Inflammatory macrophage (primary cell): ENCODE measurements at regions not wholly inside any gene's neighbourhood (a gene's known extent, or its start where the extent isn't known, plus 50 kb on each side); places are given as distances from the start of the nearest gene placed in this dataset.

ENCODE experiments used
- DNase-seq, 2 donors: peaks; one replicate each; pipeline ENCODE4 v3.0.0-alpha.2; 2020 to 2022

DNA sequence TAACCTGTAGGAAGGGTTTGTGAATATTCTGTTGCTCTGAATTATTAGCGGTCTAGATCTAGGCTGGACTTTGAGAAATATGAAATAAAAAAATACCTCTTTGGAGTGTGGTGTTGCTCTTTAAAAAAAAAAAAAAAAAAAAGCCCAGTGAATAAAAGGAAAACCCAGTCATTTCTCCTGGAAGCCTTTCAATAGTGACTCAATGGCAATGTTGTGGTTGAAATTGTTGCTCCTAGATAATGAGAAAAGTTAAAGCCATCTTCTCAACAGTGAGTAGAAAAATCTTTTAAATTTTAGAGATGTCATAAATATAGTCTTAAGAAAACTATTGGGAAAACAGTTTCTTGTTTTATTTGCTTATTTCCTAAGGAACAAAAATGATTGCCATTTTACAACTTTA lies 135.3 kb downstream of the RFC3 start:
- DNase-seq = no peak

DNA sequence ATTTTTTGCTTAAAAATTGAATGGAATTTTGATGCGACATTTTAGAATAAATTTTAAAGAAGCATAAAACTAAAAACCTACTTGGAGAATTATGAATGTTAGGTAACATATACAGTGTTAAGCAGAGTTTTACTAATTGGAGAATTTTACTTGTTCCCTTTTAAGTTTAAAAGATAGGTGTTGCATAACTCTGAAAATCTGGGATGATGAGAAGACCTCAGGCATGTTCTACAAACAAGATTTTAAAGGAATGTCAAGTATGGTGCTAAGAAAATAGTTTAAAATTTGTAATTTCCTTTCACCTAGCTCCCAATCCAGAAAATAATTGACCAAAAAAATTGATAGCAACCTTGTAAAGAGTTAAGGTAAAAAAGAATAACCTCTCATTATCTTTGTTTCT lies 135.8 kb downstream of the RFC3 start:
- no peak for DNase-seq

DNA sequence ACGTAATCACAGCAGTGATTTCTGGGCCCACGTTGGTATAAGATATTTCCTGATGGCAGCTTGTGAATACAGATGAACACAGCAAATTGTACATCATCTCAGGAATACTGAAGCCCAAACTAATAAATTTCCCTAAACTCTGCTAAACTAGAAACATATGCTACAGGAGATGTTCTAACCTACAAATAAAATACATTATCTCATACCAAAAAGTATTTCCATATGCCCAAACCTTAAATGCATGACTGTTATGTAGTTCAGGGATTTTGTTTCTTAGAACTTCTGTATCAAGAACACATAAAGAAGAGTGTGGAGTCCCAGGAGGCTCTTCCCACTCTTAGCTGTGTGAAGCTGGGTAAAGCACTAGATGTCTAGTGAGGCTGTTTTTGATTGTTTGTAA lies 138.4 kb downstream of the RFC3 start:
- DNase-seq = no peak

DNA sequence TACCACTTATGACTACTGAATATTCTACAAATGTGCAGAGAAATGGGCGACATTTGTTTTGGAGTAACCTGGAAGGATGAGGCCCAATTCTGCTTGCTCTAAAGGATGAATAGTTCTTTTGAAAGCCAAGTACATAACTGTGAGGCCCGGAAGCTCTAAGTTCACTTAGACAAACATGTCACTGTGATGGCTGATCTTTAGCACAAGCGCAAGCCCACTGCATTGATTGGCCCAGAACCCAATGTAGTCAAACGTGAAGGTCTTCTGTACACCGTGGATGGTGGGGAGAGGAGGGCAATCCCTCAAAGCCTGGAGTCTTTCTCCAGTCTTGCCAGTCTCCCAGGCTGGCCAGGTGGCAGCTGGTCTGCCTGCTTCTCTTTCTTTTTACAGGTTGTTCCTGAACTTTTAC lies 139.6 kb downstream of the RFC3 start:
- no peak for DNase-seq

DNA sequence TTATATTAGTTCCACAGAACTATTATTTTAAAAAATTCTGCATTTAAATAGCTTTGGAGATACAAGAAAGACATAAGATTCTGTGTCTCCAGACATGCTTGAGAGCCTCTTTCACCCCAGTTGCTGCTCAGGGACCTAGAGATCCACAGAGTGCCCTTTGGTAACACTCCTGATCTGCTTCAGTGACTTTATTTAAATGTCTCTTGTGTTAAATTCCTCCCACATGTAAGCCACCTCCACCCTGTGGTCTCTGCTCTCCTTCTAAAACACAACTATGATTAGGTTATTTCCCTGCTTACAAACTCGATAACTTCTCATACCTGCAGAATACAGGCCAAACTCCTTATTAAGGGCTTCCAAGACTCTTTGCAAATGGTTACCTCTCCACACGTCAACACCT lies 141.0 kb downstream of the RFC3 start:
- no peak for DNase-seq

DNA sequence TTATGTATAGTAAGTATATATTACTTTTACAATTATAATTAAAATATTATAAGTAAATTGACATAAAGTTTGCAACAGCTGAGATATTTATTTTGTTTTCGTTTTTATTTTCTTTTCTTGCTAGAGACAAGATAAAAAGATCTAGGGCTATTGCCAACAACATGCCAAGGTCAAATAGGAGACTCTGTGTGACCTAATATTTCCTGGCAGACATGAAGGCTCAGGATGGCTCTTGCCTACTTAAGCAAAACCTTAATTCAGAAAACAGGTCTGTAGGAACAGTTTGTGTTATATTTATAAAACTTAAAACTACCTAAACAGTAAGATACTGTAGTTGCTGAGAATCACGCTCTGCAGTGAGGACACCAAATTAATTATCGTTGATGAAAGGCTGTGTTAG lies 145.2 kb downstream of the RFC3 start:
- no peak for DNase-seq

DNA sequence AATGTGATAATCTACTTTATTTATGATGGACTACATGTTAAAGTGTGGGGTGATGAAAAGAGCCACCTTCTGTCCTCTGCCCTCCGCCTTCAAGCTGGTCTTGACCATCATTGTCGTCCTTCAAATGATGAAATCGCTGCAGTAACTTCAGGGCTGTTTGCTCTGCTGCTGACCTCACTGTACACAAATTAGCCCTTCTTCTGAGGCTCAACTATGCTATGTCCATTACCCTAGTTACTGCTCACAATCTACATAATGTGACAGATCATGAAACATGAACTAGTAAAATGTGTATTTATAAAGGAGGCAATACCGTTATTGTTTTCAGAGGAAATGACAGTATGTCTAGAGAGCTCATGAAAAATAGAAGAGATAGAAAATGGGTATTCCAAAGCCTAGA lies 145.9 kb downstream of the RFC3 start:
- no peak for DNase-seq

DNA sequence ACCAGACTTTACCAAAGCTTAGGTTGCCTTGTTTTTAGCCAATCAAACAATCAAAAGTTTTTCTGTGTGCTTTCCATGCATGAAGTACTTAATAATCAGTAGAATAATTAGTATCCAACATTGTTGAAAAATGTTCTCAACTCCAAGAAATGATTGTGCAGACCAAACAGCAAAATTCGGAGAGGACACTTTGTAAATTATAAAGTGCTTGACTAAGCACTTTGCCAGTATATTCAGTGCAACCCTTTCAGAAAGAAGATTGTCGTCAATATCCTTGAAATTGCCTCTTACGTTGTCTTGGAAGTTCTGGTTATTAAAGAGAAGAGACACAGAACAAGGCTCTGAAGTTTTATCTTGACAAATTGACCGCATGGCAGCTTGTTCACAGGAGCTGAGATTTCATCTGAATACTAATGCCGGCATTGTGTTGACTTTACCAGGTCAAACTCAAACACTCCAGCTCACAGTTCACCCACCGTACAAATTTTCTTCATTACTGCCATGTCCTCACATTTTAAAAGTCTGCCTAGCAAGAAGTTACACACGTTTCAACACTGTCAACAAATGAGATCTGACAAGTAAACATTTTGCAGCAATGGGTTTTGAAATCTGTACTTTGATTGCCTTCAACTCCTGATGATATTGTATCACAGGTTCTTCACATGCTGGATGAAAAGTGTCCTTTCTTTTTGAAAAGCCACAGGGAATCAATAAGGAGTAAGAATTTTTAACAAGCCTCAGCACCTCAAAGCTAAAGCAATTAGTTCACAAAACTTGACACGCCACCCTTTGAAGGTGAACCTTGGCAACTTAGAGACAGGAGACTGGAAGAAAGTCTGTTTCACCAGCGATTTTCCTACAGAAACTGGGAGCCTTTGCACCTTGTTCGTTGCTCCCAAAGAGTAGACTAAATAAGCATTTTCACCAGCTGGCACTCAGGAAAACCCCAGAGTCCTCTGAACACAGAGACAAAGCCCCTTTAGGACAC lies 150.9 kb downstream of the RFC3 start:
- no peak for DNase-seq

DNA sequence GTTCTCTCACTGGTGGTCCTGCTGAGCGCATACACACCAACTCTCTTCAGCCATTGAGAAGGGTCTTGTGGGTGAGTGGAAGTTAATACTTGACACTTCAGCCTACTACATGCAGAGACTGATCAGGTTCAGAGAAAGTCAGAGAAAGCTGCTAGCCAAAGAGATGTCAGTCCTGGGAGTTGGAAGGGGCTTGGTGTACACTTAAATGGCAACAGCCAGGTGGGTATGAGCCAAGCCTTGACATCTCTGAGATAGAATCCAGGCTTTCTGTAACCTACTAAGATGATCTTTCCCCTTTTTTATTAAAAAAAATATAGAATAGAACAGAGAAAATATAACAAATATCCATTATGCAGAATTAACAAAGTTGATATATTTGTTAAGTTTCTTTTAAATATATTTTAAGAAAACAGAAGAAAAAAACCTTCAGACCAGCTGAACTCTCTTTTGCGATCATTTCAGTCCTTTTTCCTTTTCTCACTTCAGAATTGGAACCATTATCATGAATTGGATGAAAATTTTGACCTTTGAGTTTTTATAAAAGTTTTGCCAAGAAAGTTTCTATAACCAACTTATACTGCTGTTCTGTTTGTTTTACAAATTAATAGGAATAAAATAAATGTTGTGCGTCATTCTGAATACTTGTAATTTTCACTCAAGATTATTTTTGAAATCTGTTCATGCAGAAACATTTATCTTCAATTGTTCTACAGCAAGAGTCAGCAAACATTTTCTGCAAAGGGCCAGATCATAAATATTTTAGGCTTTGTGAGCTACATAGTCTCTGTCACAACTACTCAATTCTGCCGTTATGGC lies 153.0 kb downstream of the RFC3 start:
- DNase-seq = no peak

DNA sequence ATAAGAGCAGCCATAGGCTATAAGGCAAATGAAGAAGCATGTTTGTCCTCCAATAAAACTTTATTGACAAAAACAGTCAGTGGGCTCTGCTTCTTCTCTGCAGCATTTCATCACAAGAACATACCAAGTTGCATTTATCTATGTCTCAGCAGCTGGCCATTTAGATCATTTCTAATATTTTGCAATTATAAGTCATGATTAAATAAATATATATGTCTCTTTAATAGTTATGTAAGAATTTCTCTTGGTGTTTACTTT lies 153.5 kb downstream of the RFC3 start:
- DNase-seq = no peak

DNA sequence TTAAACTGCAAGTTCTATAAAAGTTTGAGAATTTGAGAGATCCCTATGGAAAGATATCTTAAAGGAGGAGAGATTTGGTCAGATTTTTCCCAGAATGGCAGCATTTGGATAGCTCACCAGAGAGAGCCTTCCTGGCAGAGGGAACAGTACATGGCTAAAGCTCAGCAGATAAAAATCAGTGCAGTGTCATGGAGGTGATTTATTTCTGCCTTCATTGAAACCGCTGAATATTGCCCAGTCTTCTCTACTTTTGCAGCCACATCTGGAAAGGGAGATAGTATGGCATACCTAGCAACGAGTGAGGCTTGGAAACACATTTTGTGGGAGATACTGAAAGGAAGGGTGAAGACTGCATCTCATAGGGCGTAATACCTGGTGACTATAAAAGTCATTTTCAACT lies 155.2 kb downstream of the RFC3 start:
- no peak for DNase-seq

DNA sequence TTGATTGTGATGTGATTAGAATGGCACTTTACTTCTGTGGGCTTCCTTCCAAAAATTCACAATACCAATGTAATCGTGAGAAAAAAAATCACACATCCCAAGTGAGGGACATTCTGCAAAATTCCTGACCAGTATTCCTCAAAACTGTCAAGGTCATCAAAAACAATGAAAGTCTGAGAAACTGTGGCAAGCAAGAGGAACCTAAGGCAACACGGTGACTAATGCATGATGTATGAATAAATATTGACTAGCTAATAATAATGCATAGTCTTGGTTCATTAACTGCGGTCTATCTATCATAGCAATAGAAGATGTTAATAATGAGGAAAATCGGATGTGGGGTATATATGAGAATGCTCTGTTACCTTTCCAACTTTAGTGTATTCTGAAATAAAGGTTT lies 159.0 kb downstream of the RFC3 start:
- DNase-seq = no peak

DNA sequence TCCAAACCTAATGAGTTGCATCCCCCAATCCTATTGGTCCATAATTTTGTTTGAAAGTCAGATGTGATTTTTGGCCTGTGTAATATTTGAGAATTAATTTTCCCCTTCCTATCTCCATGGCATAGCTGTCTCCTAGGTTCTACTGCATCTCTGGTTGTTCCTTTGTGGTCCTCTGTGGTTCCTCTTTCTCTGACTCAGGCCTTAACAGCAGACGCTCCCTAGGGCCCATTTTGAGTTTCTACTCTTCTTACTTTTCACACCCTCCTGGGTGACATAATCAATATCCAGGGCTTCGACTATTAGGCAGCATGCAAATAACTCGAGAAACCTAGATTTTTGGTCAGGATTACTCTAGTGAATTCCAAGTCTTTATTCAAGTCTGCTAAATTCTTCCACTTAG lies 160.7 kb downstream of the RFC3 start:
- no peak for DNase-seq

DNA sequence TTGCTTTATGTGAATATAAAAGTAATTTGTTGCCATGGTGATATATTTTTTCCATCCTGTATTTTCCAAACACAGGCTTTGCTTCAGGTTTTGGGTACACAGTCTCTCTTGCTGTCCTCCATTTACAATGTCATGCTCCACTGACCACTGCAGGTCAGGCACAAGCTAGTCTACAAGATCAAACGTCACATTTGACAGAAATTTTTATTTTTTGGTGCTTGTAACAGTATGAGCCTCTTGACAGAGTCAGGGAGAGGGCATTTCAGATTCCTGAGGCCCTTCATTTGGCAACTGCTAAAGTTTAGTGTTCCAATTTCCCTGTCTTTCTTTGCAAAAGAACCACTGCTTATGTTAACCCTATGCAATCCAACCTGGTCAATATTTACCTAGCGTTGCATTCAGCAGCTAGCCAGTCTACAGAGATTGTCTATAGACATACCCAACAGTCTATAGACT lies 175.0 kb downstream of the RFC3 start:
- DNase-seq = no peak

DNA sequence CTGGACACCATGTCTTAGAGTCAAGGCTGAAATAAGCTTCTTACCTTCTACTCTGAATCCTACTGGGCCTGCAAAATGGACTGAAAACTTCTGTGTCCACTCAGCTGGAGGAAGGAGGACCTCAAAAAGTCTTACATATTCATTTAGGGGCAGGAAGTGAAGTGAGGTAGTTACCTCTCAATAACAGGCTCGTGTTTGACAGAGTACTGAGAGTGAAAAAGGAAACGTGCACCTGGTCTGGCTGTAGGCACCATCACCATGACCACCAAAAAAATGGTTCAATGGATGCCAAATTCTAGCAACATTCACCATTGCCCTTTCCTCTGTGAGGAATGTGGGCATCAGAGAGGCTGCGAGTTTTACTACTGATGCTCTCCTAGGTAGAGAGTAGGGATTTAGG lies 176.2 kb downstream of the RFC3 start:
- DNase-seq = no peak

DNA sequence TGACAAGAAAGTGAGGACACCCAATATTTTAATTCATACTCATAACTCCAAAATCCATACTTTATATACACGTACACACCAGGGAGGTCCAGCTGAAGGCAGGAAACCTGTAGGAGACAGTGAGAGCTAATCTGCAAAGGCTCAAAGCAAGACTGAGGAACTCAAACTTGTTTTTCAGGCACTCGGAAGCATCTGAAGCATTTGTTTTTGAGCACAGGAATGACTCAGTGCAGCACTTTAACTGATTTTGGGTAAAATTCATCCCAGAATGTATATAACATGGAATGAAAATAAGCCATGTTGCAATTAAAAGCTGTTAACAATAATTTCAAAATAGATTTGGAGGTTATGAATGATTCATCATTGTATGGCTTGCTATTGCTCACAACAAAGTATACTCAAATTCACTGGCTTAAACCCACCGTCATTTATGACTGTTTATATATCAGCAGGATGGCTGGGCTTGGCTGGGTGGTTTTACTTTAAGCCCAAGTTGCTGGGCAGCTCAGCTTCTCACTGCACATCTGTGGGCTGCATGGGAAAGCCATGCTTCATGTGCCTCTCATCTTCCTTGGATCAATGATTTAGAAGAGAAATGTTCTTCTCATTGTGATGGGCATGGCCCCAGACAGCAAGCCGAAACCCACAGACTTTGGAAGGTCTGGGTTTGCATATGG lies 177.0 kb downstream of the RFC3 start:
- no peak for DNase-seq

DNA sequence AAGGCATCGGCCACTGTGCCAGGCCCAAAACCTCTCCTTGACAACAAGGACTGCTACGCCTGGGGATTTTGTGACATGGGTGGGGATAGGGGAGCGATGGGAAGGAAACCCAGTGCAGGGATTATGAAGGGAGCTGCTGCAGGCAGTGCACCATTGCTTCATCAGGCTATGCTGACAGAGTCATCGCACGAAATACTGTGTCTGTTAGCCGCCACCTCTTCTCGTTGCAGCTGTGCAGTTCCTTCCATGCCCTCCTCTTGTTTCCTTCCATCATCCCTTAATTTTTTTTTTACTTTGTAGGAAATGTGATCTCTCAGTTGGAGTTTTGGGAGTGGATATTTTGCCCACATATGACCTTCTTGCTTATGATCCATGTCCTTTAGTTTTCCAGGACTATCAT lies 178.7 kb downstream of the RFC3 start:
- no peak for DNase-seq

DNA sequence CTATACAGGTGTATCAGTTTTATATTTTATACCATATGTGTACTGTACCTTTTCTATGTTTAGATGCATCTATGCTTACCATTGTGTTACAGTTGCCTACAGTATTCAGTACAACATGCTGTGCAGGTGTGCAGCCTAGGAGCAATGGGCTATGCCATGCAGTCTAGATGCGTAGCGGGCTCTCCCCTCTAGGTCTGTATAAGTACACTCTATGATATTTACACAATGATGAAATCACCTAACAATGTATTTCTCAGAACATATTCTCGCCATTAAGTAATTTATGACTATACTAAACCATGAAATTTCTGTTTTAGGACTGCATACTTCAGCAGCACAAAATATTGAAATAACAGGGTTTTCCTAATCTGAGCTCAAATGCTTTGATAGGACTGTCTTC lies 179.6 kb downstream of the RFC3 start:
- DNase-seq = no peak

DNA sequence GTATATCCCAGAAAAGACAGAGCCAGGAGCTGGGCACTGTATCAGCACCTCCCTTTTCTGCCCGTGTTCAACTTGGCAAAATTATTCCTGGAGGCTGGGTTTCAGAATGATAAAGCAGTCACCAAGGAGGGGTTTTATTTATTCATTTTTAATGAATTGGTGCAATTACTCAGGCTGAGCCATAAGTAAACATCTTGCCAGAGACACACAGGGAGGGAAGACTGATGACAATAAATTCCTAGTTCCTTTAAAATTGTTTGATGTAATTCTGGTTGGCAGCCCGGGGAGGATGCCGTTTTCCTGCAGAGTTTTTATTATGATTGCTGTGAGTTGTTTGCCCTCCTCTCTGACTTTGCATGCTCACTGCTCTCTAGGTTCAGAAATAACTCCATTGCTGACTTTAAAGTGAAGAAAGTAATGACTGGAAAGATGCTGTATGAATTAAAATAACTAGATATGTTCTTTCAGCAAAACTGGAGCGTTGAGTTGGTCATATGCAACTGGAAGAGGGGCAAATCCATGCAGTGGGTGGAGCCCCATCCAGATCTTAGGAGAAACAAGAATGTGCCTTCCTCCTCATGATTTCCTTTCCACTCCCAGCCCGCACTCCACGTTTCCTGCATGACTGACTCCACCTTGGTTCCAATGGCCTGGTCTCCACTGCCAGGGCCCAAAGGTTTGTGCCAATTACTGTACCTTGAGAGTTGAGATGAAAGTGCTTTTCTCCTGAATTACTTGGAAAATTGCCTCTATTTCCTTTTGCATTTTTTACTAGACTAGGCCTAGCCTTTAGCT lies 182.1 kb downstream of the RFC3 start:
- no peak for DNase-seq

DNA sequence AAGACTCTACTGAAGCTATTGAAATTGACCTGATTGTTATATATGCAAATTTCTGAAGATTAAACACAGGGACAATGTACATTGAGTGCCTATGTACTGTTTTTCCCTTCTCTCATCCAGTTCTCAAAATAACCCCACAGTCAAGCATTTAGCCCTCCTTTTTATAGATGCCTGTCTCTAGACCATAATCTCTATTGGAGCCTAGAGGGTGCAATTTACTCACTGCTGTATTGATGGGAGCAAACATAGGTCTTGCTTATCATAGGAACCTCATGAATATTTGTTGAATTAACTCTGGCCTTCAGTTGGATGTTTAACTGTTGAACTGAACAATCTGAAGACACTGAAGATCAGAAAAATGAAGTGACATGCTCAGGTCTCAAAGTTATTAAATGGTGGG lies 183.0 kb downstream of the RFC3 start:
- DNase-seq = no peak

DNA sequence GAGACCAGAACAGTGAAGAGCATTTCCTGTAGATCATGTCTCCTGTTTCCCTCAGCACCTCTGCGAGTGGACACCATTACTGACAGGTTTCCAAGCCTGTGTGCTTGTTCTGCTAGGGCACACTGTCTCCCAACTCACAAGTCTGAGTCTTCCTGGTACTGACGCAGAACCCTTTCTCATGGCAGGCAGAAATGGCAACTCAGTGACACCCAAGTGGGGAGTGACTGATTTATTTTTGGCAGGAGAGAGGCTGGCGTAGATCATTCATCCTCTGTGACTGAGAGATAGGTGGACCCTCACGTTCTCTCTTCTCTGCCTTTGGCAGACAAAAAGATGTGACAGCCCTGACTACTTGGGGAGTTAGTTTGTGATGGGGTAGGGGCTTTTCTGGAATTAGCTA lies 183.4 kb downstream of the RFC3 start:
- no peak for DNase-seq

DNA sequence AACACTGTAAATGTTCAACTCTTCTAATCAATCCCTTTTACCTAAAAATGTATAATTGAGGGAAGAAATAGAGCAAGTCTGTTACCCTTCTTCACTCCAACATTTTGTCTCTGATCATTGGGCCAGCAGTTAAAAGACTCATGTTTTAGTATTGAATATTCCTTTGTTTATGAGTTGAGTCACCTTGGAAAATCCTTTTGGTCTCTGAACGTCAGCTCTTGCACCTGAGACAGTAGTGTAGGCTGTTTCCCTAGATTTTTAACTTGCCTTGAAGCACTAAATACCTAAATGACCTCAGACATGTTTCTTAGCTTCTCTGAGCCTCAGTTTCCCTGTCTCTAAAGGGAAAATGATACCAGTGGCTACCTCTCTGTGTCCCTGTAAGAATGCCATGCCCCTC lies 184.2 kb downstream of the RFC3 start:
- DNase-seq = no peak

DNA sequence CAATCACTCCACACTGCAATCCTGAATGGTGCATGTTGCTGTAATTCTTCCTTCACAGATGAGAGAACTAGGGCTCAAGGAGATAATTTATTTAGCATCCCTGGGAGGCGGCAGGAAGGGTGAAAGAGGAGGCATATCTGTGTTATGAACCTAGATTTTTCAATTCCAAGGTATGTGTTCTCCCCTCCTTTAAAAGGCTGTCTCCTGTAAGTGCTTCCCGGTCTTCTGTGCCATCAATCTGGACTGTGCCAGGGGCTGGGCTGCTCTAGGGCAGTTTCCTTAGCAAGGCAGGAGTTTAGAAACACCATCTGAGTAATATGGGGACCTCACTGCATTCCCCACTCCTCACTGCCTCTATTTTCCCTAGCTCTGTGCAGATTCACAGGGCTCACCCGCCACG lies 185.0 kb downstream of the RFC3 start:
- DNase-seq = no peak
